ENCODE measurements at regions not wholly inside any gene's neighbourhood (a gene's known extent, or its start where the extent isn't known, plus 50 kb on each side); places are given as distances from the start of the nearest gene placed in this dataset.
A peak's percentile ranks its signal among the peaks of the same experiment; 100 is the strongest.

DNA sequence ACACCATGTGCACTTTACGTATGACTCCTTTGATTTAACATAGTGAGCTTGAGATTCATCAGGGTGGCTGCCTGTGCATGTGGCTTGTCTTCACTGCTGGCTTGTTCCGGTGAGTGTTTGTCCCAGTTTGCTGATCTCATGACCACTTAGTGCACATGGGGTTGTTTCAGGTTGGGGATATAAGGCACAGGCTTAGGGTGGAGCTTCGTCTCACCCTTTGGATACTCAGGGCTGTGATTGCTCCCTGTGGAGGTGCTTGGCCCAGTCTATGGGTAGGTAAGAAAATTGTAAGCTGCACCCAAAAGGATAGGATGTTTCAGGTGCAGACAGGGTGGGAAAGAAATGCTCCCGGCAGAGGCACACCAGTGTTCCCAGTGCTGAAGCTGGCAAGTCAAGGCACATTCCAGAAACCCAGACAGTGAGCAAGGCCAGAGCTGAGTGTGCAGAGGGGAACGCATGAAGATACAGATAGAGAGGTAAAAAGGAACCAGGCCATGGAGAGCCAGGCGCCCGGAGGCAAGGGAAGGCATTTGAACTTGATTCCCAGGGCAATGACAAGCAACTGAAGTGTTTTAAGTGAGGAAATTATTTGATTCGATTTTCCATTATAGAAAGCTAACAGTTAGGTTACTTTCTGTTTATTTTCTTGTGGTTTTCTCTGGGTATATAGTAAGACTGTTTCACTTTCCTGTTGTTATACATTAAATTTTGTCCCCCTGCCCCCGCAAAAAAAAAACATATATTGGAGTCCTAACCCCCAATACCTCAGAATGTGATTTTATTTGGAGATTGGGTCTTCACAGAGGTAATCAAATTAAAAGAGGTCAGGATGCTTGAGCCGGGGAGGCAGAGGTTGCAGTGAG, 289.8 kb upstream of the KLF6 start:
- H3K36me3 Mint-ChIP-seq (ENCODE audit: low read depth) = peaks cover 3% of the 10 kb centered on the region

DNA sequence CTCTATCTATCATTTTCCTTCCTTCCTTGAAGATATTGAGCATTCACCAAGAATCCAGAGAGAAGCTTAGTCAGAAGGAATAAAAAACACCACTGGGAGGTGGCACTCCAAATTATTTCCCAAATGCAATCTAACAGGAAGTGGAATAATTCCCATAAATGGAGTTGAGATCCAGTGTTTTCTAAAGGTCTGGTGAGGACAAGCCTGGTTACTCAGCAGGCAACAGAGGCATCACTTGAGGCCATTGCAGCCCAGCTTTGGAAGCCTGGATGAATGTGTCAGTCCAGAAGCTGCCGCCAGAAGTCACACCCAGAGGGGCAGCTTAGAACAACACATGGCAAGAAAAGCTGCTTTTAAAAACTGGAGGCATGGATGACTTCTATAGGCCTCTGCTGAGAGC, 288.9 kb upstream of the KLF6 start:
- Mint-ChIP-seq H3K27ac (peak overlapping the region; percentile 98), H3K4me3 (peak overlapping the region; percentile 4), H3K4me1 (peaks cover 30% of the 10 kb centered on the region), H3K27me3 (no peaks in the 10 kb centered on the region), H3K36me3 (ENCODE audit: low read depth) (peaks cover 3% of the 10 kb centered on the region)
- no peak for DNase-seq
- no peaks in the 10 kb centered on the region for H3K9me3 ChIP-seq (ENCODE audit: control insufficient read depth, low read length, poor library complexity, severe bottlenecking)
- ATAC-seq = no peak

More for the DNA sequence above, 289.8 kb upstream of the KLF6 start:
- Mint-ChIP-seq H3K27me3 (no peaks in the 10 kb centered on the region), H3K4me3 (peak overlapping the region; percentile 88), H3K27ac (peak overlapping the region; percentile 98), H3K4me1 (peaks cover 39% of the 10 kb centered on the region)
- peak; percentile 85 for ATAC-seq
- no peaks in the 10 kb centered on the region for H3K9me3 ChIP-seq (ENCODE audit: control insufficient read depth, low read length, poor library complexity, severe bottlenecking)
- no peak for DNase-seq

DNA sequence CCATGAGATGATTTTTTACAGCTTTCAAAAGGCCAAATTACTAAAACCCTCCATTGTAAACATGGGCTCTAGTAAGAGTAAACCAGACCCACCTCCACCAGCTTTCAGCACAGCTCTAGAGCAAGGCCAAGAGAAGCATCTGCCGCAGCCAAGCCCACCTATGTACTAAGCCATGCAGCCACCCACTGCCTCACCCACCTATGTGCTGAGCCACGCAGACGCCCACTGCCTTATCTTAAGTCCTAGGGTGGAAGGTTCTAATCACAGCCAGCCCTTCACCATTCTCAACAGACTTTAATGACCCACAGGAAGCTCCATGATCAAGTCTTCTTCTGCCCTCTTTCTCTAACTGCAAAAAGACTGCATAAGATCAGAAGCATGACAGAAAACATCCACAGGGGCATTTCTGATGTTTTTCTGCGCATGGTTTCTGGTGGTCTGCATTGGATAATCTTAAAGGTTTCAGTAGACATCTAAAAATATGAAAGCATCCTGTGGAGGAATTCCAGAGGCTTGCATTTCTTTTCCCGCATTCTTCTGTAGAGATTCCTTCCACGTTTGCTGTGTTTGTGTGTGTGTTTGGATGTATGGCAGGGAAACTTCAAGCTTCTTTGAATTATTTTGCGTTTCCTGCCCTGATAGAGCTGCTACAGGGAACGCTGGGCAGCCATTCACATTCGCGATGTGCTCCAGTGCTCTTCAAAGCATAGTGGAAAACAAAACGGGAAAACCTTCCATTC, 286.1 kb upstream of the KLF6 start:
- Mint-ChIP-seq H3K27ac (no peak overlapping the region), H3K4me3 (no peak overlapping the region), H3K36me3 (ENCODE audit: low read depth) (peaks cover 3% of the 10 kb centered on the region), H3K4me1 (peaks cover 23% of the 10 kb centered on the region), H3K27me3 (no peaks in the 10 kb centered on the region)
- no peaks in the 10 kb centered on the region for H3K9me3 ChIP-seq (ENCODE audit: control insufficient read depth, low read length, poor library complexity, severe bottlenecking)
- ATAC-seq = no peak
- DNase-seq = no peak

- no peak overlapping the region for H3K4me3 Mint-ChIP-seq
Measured at GRCh38 chr10:4070184-4070583, 285.2 kb upstream of the KLF6 start.

GRCh38 chr10:4069491-4069890, 284.5 kb upstream of the KLF6 start:
- Mint-ChIP-seq H3K27me3 (no peaks in the 10 kb centered on the region), H3K27ac (no peak overlapping the region), H3K4me3 (no peak overlapping the region), H3K4me1 (peaks cover 9% of the 10 kb centered on the region), H3K36me3 (ENCODE audit: low read depth) (no peaks in the 10 kb centered on the region)
- H3K9me3 ChIP-seq (ENCODE audit: control insufficient read depth, low read length, poor library complexity, severe bottlenecking) = no peaks in the 10 kb centered on the region
- ATAC-seq (no peak), DNase-seq (no peak)

More at GRCh38 chr10:4070184-4070583, 285.2 kb upstream of the KLF6 start:
- H3K9me3 ChIP-seq (ENCODE audit: control insufficient read depth, low read length, poor library complexity, severe bottlenecking) = no peaks in the 10 kb centered on the region
- Mint-ChIP-seq H3K36me3 (ENCODE audit: low read depth) (peaks cover 3% of the 10 kb centered on the region), H3K27ac (no peak overlapping the region), H3K4me1 (peaks cover 16% of the 10 kb centered on the region), H3K27me3 (no peaks in the 10 kb centered on the region)
- ATAC-seq (no peak), DNase-seq (no peak)

GRCh38 chr10:4068629-4069028, 283.6 kb upstream of the KLF6 start:
- Mint-ChIP-seq H3K36me3 (ENCODE audit: low read depth) (no peaks in the 10 kb centered on the region), H3K4me1 (peaks cover under 1% of the 10 kb centered on the region), H3K4me3 (no peak overlapping the region), H3K27ac (no peak overlapping the region), H3K27me3 (no peaks in the 10 kb centered on the region)
- ATAC-seq (no peak), DNase-seq (no peak)
- H3K9me3 ChIP-seq (ENCODE audit: control insufficient read depth, low read length, poor library complexity, severe bottlenecking) = no peaks in the 10 kb centered on the region

DNA sequence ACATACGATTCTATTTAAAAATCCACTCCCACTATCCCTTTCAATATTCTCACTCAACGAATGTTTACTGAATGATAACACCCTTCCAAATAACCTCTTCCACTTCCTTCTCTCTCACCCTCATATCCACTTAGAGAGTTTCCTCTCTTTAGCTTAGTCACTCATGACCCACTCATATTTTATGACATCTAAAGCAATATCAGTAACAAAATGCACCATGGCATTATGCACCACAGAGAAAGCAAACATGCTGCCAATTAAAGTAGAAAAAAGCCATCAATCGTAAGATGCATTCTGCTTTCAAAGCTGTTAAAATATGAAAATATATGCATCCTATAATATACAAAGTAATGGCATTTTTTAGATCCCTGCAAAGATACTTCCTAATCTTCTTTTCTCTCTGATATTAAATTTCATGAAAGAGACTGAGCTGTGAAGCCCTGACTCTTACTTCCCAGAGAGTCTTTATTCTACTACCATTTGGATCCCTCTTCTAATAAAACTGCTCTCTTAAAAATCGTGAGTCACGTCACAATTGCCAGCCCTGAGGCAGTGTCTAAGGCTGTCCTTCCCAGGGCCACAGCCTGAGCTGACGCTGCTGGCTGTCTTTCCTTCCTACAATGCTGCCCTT, 283.0 kb upstream of the KLF6 start:
- H3K9me3 ChIP-seq (ENCODE audit: control insufficient read depth, low read length, poor library complexity, severe bottlenecking) = no peaks in the 10 kb centered on the region
- peaks cover under 1% of the 10 kb centered on the region for H3K4me1 Mint-ChIP-seq
- H3K4me3 Mint-ChIP-seq = no peak overlapping the region
- H3K27ac Mint-ChIP-seq = no peak overlapping the region
- ATAC-seq = no peak
- no peaks in the 10 kb centered on the region for H3K27me3 Mint-ChIP-seq
- DNase-seq = no peak
- no peaks in the 10 kb centered on the region for H3K36me3 Mint-ChIP-seq (ENCODE audit: low read depth)

GRCh38 chr10:4067531-4067930, 282.5 kb upstream of the KLF6 start:
- ATAC-seq (no peak), DNase-seq (no peak)
- no peaks in the 10 kb centered on the region for H3K9me3 ChIP-seq (ENCODE audit: control insufficient read depth, low read length, poor library complexity, severe bottlenecking)
- H3K4me1 Mint-ChIP-seq = peaks cover 2% of the 10 kb centered on the region
- no peaks in the 10 kb centered on the region for H3K36me3 Mint-ChIP-seq (ENCODE audit: low read depth)
- H3K4me3 Mint-ChIP-seq = no peak overlapping the region
- no peaks in the 10 kb centered on the region for H3K27me3 Mint-ChIP-seq
- H3K27ac Mint-ChIP-seq = no peak overlapping the region

DNA sequence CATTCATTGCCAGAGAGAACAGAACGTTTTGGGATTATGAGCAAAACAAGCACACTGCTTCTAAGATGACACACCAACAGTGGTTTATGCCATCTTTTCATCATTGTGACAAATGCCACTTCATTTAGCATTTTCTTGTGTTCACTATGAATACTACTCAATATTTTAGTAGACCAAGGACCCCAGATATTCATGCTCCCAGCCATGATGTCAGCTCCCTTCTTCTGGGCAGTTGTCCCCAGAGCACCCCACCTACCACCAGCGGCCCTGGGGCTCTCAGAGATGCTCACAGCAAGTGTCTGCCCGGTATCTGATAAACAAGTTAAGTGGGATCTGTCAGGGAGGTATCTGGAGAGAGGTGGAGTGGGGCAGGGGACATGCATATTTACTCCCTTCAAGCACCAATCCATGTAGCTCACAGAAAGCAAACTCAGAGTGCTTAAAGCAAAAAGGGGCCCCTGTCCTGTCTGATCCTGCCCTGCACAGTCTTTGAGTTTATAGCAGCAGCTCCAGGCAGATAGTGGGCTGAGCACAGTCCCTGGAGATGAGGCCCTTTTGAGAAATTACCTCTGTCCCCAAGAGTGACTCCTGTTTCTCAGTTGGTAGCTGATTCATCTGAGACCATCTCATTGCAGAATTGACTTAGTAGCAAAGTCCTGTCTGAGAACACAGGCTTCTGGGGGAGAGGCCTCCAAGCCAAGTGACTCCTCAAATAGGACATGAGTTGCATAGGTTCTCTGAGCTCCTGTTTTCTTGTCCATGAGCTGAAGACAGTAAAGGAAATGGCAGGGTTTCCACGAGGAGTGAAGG, 281.8 kb upstream of the KLF6 start:
- H3K9me3 ChIP-seq (ENCODE audit: control insufficient read depth, low read length, poor library complexity, severe bottlenecking) = no peaks in the 10 kb centered on the region
- Mint-ChIP-seq H3K27ac (no peak overlapping the region), H3K4me1 (peaks cover 2% of the 10 kb centered on the region), H3K4me3 (no peak overlapping the region), H3K27me3 (no peaks in the 10 kb centered on the region), H3K36me3 (ENCODE audit: low read depth) (no peaks in the 10 kb centered on the region)
- DNase-seq (no peak), ATAC-seq (no peak)

DNA sequence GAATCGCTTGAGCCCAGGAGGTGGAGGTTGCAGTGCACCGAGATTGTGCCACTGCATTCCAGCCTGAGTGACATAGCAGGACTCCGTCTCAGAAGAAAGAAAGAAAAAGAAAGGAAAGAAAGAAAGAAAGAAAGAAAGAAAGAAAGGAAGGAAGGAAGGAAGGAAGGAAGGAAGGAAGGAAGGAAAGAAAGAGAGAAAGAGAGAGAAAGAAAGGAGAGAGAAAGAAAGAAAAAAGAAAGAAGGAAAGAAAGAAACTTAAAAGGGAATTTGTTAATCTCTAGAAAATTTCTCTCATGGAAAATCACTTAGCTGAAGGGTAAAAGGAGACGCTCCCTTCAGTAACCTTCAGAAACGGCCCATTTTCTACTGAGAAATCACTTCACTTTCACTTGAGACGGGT, 279.5 kb upstream of the KLF6 start:
- Mint-ChIP-seq H3K27me3 (no peaks in the 10 kb centered on the region), H3K27ac (peak overlapping the region; percentile 80), H3K4me3 (no peak overlapping the region), H3K4me1 (peaks cover 14% of the 10 kb centered on the region), H3K36me3 (ENCODE audit: low read depth) (no peaks in the 10 kb centered on the region)
- ATAC-seq = no peak
- no peaks in the 10 kb centered on the region for H3K9me3 ChIP-seq (ENCODE audit: control insufficient read depth, low read length, poor library complexity, severe bottlenecking)
- no peak for DNase-seq

GRCh38 chr10:4063717-4064116, 278.7 kb upstream of the KLF6 start:
- H3K4me3 Mint-ChIP-seq = no peak overlapping the region
- H3K27me3 Mint-ChIP-seq = no peaks in the 10 kb centered on the region
- peaks cover 14% of the 10 kb centered on the region for H3K4me1 Mint-ChIP-seq
- no peaks in the 10 kb centered on the region for H3K36me3 Mint-ChIP-seq (ENCODE audit: low read depth)
- DNase-seq (no peak), ATAC-seq (no peak)
- H3K9me3 ChIP-seq (ENCODE audit: control insufficient read depth, low read length, poor library complexity, severe bottlenecking) = no peaks in the 10 kb centered on the region
- H3K27ac Mint-ChIP-seq = peak overlapping the region; percentile 80

GRCh38 chr10:4062751-4063150, 277.7 kb upstream of the KLF6 start:
- no peaks in the 10 kb centered on the region for H3K9me3 ChIP-seq (ENCODE audit: control insufficient read depth, low read length, poor library complexity, severe bottlenecking)
- no peak for ATAC-seq
- no peaks in the 10 kb centered on the region for H3K27me3 Mint-ChIP-seq
- H3K36me3 Mint-ChIP-seq (ENCODE audit: low read depth) = no peaks in the 10 kb centered on the region
- H3K27ac Mint-ChIP-seq = no peak overlapping the region
- peaks cover 14% of the 10 kb centered on the region for H3K4me1 Mint-ChIP-seq
- H3K4me3 Mint-ChIP-seq = no peak overlapping the region
- no peak for DNase-seq

DNA sequence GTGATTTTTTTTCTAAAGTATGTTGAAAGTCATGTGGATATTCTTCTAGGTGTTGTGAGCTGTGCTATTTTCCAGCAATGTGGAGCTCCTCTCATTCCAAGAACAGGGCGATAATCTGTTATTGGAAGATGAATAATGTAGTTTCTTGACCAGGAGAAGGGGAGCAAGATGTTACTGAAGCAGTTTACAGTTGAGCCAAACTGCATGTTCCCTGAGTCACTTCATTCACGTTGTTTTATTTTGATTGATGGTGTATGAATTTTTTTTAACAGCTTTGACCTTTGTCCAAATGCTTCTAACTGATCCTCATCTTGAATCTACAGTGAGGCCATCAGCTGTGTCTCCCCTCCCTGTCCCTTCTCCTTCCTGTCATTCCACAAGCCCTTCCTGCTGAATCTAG, 277.1 kb upstream of the KLF6 start:
- H3K4me3 Mint-ChIP-seq = no peak overlapping the region
- ATAC-seq = no peak
- no peaks in the 10 kb centered on the region for H3K36me3 Mint-ChIP-seq (ENCODE audit: low read depth)
- no peak for DNase-seq
- no peak overlapping the region for H3K27ac Mint-ChIP-seq
- H3K9me3 ChIP-seq (ENCODE audit: control insufficient read depth, low read length, poor library complexity, severe bottlenecking) = no peaks in the 10 kb centered on the region
- H3K27me3 Mint-ChIP-seq = no peaks in the 10 kb centered on the region
- peaks cover 14% of the 10 kb centered on the region for H3K4me1 Mint-ChIP-seq
